Vagina (tissue), 2 donors: ENCODE measurements at regions not wholly inside any gene's neighbourhood (a gene's known extent, or its start where the extent isn't known, plus 50 kb on each side); places are given as distances from the start of the nearest gene placed in this dataset.

ENCODE experiments used
- DNase-seq, 2 donors: peaks; one replicate each; pipeline ENCODE4 v3.0.0-alpha.2; 2017; ENCODE audit errors: extremely low spot score in 2 of 2
- H3K27ac ChIP-seq: fragments of 200-600 bp; sonication (generic); one replicate; pipeline ENCODE4 v1.5.1; 2019
- H3K27me3 ChIP-seq: fragments of 200-600 bp; sonication (generic); one replicate; pipeline ENCODE4 v1.5.1; 2019
- H3K36me3 ChIP-seq, 2 donors: fragments of 200-600 bp; sonication (generic); one replicate each; pipeline ENCODE4 v1.5.1; 2017 to 2019
- H3K4me1 ChIP-seq: fragments of 200-600 bp; sonication (generic); one replicate; pipeline ENCODE4 v1.5.1; 2019
- H3K4me3 ChIP-seq, 2 donors: fragments of 200-600 bp; sonication (generic); 1 replicate in 1 of 2; 2 replicates in 1 of 2; pipeline ENCODE4 v1.5.1; 2016 to 2019
- H3K9me3 ChIP-seq: fragments of 200-600 bp; sonication (generic); one replicate; pipeline ENCODE4 v1.5.1; 2019
- CTCF ChIP-seq, 3 experiments: fragments of 450-650 bp in 2 of 3; fragments of 200-600 bp in 1 of 3; sonication (generic) in 1 of 3; IDR thresholded peaks; one replicate each; pipeline ENCODE4 v1.5.1; 2017 to 2019; ENCODE audit warnings: antibody characterized with exemption in 3 of 3, mild to moderate bottlenecking in 2 of 3, moderate library complexity in 2 of 3
- POLR2A ChIP-seq, 2 donors: fragments of 450-650 bp; IDR thresholded peaks; one replicate each; pipeline ENCODE4 v1.6.1; 2017; ENCODE audit warnings: antibody characterized with exemption in 2 of 2, mild to moderate bottlenecking in 2 of 2, moderate library complexity in 2 of 2
- POLR2AphosphoS5 ChIP-seq, 2 donors: sonication (generic); formaldehyde crosslinking; IDR thresholded peaks; one replicate each; pipeline ENCODE4 v1.9.0; 2017; ENCODE audit warnings: antibody characterized with exemption in 2 of 2, mild to moderate bottlenecking in 2 of 2, low read depth in 1 of 2; ENCODE audit not compliant: insufficient read depth in 1 of 2
- intact Hi-C: fragments of 100-400 bp; cut with DNase I; formaldehyde crosslinking; loops from one replicate; pipeline ENCODE4 v1.15.1; 2023

- no peak for TF ChIP-seq CTCF (IDR thresholded peaks at IDR 0.05)
- TF ChIP-seq POLR2A (IDR thresholded peaks at IDR 0.05), result no peak
- no peak for TF ChIP-seq POLR2AphosphoS5 (IDR thresholded peaks at IDR 0.05; ENCODE audit: insufficient read depth in 1 of 2, low read depth in 1 of 2)
- H3K27ac ChIP-seq, result no peak overlapping the region
- no peak for DNase-seq
- H3K36me3 ChIP-seq, result no peaks in the 10 kb centered on the region
- peaks cover 12% of the 10 kb centered on the region for H3K4me1 ChIP-seq
- no peak overlapping the region for H3K4me3 ChIP-seq
- intact Hi-C loops, result no loop called here
- H3K9me3 ChIP-seq, result no peaks in the 10 kb centered on the region
- no peaks in the 10 kb centered on the region for H3K27me3 ChIP-seq
Observed at GRCh38 chr13:74084375-74084935, 49.7 kb downstream of the KLF12 start.

- Histone ChIP-seq H3K9me3 (no peaks in the 10 kb centered on the region), H3K4me1 (peaks cover 12% of the 10 kb centered on the region), H3K4me3 (no peak overlapping the region), H3K36me3 (no peaks in the 10 kb centered on the region), H3K27me3 (no peaks in the 10 kb centered on the region), H3K27ac (no peak overlapping the region)
- intact Hi-C loops, result no loop called here
- no peak for DNase-seq
- TF ChIP-seq CTCF (IDR thresholded peaks at IDR 0.05) (no peak), POLR2AphosphoS5 (IDR thresholded peaks at IDR 0.05; ENCODE audit: insufficient read depth in 1 of 2, low read depth in 1 of 2) (no peak), POLR2A (IDR thresholded peaks at IDR 0.05) (no peak)
Observed at GRCh38 chr13:74082741-74083160, 51.5 kb downstream of the KLF12 start.

- H3K27me3 ChIP-seq, result no peaks in the 10 kb centered on the region
- no peak overlapping the region for H3K4me3 ChIP-seq
- no peak for TF ChIP-seq POLR2AphosphoS5 (IDR thresholded peaks at IDR 0.05; ENCODE audit: insufficient read depth in 1 of 2, low read depth in 1 of 2)
- TF ChIP-seq CTCF (IDR thresholded peaks at IDR 0.05), result no peak
- no peak for TF ChIP-seq POLR2A (IDR thresholded peaks at IDR 0.05)
- no peak overlapping the region for H3K27ac ChIP-seq
- H3K4me1 ChIP-seq, result peaks cover 12% of the 10 kb centered on the region
- H3K36me3 ChIP-seq, result no peaks in the 10 kb centered on the region
- no peaks in the 10 kb centered on the region for H3K9me3 ChIP-seq
- intact Hi-C loops, result no loop called here
- no peak for DNase-seq
Observed at GRCh38 chr13:74080762-74081161, 53.4 kb downstream of the KLF12 start.

GRCh38 chr13:74077792-74078191 is 56.4 kb downstream of the KLF12 start:
- DNase-seq, result no peak
- Histone ChIP-seq H3K4me3 (no peak overlapping the region), H3K27me3 (no peaks in the 10 kb centered on the region), H3K27ac (no peak overlapping the region), H3K4me1 (peaks cover 13% of the 10 kb centered on the region), H3K9me3 (no peaks in the 10 kb centered on the region), H3K36me3 (no peaks in the 10 kb centered on the region)
- intact Hi-C loops, result no loop called here
- TF ChIP-seq CTCF (IDR thresholded peaks at IDR 0.05) (no peak), POLR2AphosphoS5 (IDR thresholded peaks at IDR 0.05; ENCODE audit: insufficient read depth in 1 of 2, low read depth in 1 of 2) (no peak), POLR2A (IDR thresholded peaks at IDR 0.05) (no peak)

- Histone ChIP-seq H3K9me3 (no peaks in the 10 kb centered on the region), H3K27me3 (no peaks in the 10 kb centered on the region), H3K36me3 (no peaks in the 10 kb centered on the region), H3K4me3 (no peak overlapping the region), H3K27ac (no peak overlapping the region), H3K4me1 (peaks cover 13% of the 10 kb centered on the region)
- TF ChIP-seq POLR2A (IDR thresholded peaks at IDR 0.05) (no peak), CTCF (IDR thresholded peaks at IDR 0.05) (no peak), POLR2AphosphoS5 (IDR thresholded peaks at IDR 0.05; ENCODE audit: insufficient read depth in 1 of 2, low read depth in 1 of 2) (no peak)
- intact Hi-C loops, result no loop called here
- no peak for DNase-seq
Observed at GRCh38 chr13:74077375-74077774, 56.8 kb downstream of the KLF12 start.
